HG03520 (cell line): ENCODE measurements at regions not wholly inside any gene's neighbourhood (a gene's known extent, or its start where the extent isn't known, plus 50 kb on each side); places are given as distances from the start of the nearest gene placed in this dataset.
A peak's percentile ranks its signal among the peaks of the same experiment; 100 is the strongest.

Experiments used
- ATAC-seq: cut with Tn5 transposase; IDR thresholded peaks from one replicate; pipeline ENCODE4 v1.9.1; 2021; ENCODE audit warnings: mild to moderate bottlenecking, moderate library complexity; ENCODE audit not compliant: unreplicated experiment

GRCh38 chr5:164636456-164636855, 1131.0 kb downstream of the MAT2B start:
- no peak for ATAC-seq

GRCh38 chr5:164637931-164638521, 1132.6 kb downstream of the MAT2B start:
- no peak for ATAC-seq

GRCh38 chr5:164649266-164649665, 1143.8 kb downstream of the MAT2B start:
- no peak for ATAC-seq

GRCh38 chr5:164650427-164650826, 1145.0 kb downstream of the MAT2B start:
- ATAC-seq: peak; percentile 33

- ATAC-seq: peak; percentile 73
These were observed 1146.3 kb downstream of the MAT2B start for GRCh38 chr5:164651546-164652275.

GRCh38 chr5:164652276-164652660, 1146.8 kb downstream of the MAT2B start:
- no peak for ATAC-seq

GRCh38 chr5:164663198-164663989, 1158.0 kb downstream of the MAT2B start:
- ATAC-seq: no peak

GRCh38 chr5:164671640-164672039, 1166.2 kb downstream of the MAT2B start:
- ATAC-seq: no peak

- no peak for ATAC-seq
These were observed 1166.8 kb downstream of the MAT2B start for GRCh38 chr5:164672205-164672604.

- no peak for ATAC-seq
These were observed 1167.7 kb downstream of the MAT2B start for GRCh38 chr5:164672931-164673694.

GRCh38 chr5:164679461-164679860, 1174.0 kb downstream of the MAT2B start:
- ATAC-seq: no peak

- no peak for ATAC-seq
These were observed 1174.8 kb downstream of the MAT2B start for GRCh38 chr5:164680216-164680615.

- ATAC-seq: no peak
These were observed 1175.5 kb downstream of the MAT2B start for GRCh38 chr5:164680812-164681520.

- ATAC-seq: no peak
These were observed 1182.0 kb downstream of the MAT2B start for GRCh38 chr5:164687391-164687790.

GRCh38 chr5:164688437-164688836, 1183.0 kb downstream of the MAT2B start:
- no peak for ATAC-seq

GRCh38 chr5:164708831-164709230, 1203.4 kb downstream of the MAT2B start:
- ATAC-seq: no peak

- no peak for ATAC-seq
These were observed 1208.3 kb downstream of the MAT2B start for GRCh38 chr5:164713682-164714081.

GRCh38 chr5:164721116-164721515, 1215.7 kb downstream of the MAT2B start:
- ATAC-seq: no peak

GRCh38 chr5:164721656-164722055, 1216.2 kb downstream of the MAT2B start:
- no peak for ATAC-seq

- ATAC-seq: no peak
These were observed 1217.3 kb downstream of the MAT2B start for GRCh38 chr5:164722702-164723101.

- no peak for ATAC-seq
These were observed 1221.6 kb downstream of the MAT2B start for GRCh38 chr5:164727012-164727411.
